ENCODE measurements at regions not wholly inside any gene's neighbourhood (a gene's known extent, or its start where the extent isn't known, plus 50 kb on each side); places are given as distances from the start of the nearest gene placed in this dataset.

DNA sequence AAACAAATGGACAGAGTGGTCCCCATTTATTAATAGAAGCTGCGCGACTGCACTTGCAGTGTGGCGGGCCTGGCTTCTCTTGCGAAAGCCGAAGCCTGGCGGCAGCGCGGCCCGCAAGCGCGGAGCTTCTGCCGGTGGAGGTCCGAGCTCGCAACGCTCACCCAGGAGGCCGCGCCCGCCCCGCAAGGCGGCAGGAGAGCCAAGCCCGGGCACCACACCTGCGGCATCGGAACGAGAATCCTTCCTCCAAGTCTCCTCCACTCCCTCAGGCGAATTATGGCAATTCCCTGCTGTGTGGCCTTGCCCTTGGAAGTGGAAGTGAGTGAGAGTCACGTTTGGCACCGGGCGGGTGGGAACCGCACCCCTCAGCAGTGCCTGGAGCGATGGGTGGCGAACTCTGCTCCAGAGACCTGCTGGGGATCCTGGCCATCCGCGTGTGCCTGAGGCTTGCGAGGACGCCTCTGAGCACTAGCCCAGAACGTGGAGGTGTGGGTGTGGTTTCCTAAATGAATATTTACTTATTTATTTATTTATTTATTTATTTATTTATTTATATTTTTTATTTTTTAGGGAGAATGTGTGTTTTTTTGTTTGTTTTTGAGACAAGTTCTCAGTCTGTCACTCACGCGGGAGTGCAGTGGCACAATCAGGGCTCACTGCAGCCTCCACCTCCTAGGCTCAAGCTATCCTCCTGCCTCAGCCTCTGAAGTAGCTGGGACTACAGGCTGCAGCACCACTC is 133.7 kb upstream of the UBE2E1 start:
- H3K27me3 ChIP-seq (ENCODE audit: control insufficient read depth in 2 of 2, insufficient read depth in 2 of 2, low read length in 2 of 2), result no peaks in the 10 kb centered on the region
- peak; percentile 34 for DNase-seq (ENCODE audit: low read depth, low spot score)
- H4K20me1 ChIP-seq (replicated peaks; ENCODE audit: control insufficient read depth, extremely low read depth, insufficient read depth, low read length), result no peaks in the 10 kb centered on the region
- peaks cover 19% of the 10 kb centered on the region for H3K4me1 ChIP-seq (ENCODE audit: control insufficient read depth, extremely low read depth, insufficient read depth, low read length)
- H3K4me2 ChIP-seq (ENCODE audit: insufficient read depth, low read length), result peak overlapping the region; percentile 45
- H2AFZ ChIP-seq (ENCODE audit: low read depth, low read length), result peak overlapping the region; percentile 96
- TF ChIP-seq, protein P1, sequence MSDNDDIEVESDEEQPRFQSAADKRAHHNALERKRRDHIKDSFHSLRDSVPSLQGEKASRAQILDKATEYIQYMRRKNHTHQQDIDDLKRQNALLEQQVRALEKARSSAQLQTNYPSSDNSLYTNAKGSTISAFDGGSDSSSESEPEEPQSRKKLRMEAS (IDR thresholded peaks at IDR 0.05; ENCODE audit: insufficient read depth, insufficient read length), result no peak
- TF ChIP-seq POLR2AphosphoS5 (IDR thresholded peaks at IDR 0.05; ENCODE audit: insufficient read depth, low read depth, low read length) (no peak), MYC (IDR thresholded peaks at IDR 0.05; ENCODE audit: low read depth, low read length) (no peak), GATA2 (IDR thresholded peaks at IDR 0.05; ENCODE audit: insufficient read depth, insufficient read length, low read depth, low read length) (no peak), EZH2 (IDR thresholded peaks at IDR 0.05; ENCODE audit: borderline replicate concordance, low read depth, low read length, severe bottlenecking) (no peak), FOS (IDR thresholded peaks at IDR 0.05; ENCODE audit: borderline replicate concordance, insufficient read depth, low read length) (no peak), JUN (IDR thresholded peaks at IDR 0.05; ENCODE audit: borderline replicate concordance, insufficient read depth, insufficient read length, low read depth) (no peak), CTCF (IDR thresholded peaks at IDR 0.05; ENCODE audit: extremely low read depth in 1 of 2, insufficient read depth in 1 of 2, low read depth in 1 of 2, low read length in 2 of 2) (no peak), POLR2A (IDR thresholded peaks at IDR 0.05; ENCODE audit: low read depth, low read length) (no peak)
- ChIA-PET CTCF (interaction anchor here (1.4 kb wide), 1 partner anchor 9 kb away, joined by 3 read pairs; no protein-coding TSS in a partner anchor), POLR2A (no interaction called here)
- peak; percentile 35 for FAIRE-seq
- dilution Hi-C loops (cut with MboI; ENCODE audit: extremely low pct_ligation_motif_present, low sequenced_read_pairs), result no loop called here
- no peaks in the 10 kb centered on the region for H3K79me2 ChIP-seq (ENCODE audit: control insufficient read depth, insufficient read depth, low read length)
- H3K27ac ChIP-seq (ENCODE audit: insufficient read depth, low read depth, low read length), result no peak overlapping the region
- H3K9ac ChIP-seq (replicated peaks; ENCODE audit: extremely low read depth, insufficient read depth, low read length), result no peak overlapping the region
- H3K36me3 ChIP-seq (ENCODE audit: control insufficient read depth in 2 of 2, extremely low read depth in 1 of 2, insufficient read depth in 2 of 2, low read length in 2 of 2), result no peaks in the 10 kb centered on the region
- H3K9me3 ChIP-seq (replicated peaks; ENCODE audit: control insufficient read depth, insufficient read depth, low read length), result no peaks in the 10 kb centered on the region
- BruUV-seq (replicated peaks), result no TSS peak
- intact Hi-C loops (cut with micrococcal nuclease), result no loop called here
- no peaks in the 10 kb centered on the region for H3K9me1 ChIP-seq (replicated peaks; ENCODE audit: control insufficient read depth, extremely low read depth, insufficient read depth, low read length)
- peak overlapping the region in 2 of 3 experiments; percentile 18 to 35 for H3K4me3 ChIP-seq (replicated peaks in 1 of 3; ENCODE audit: insufficient read depth in 1 of 3, low read depth in 1 of 3, low read length in 3 of 3)

Data from endothelial cell of umbilical vein (primary cell).